ENCODE measurements at regions not wholly inside any gene's neighbourhood (a gene's known extent, or its start where the extent isn't known, plus 50 kb on each side); places are given as distances from the start of the nearest gene placed in this dataset.

GRCh38 chr10:8969853-8970252 lies 915.4 kb downstream of the GATA3 start:
- TF ChIP-seq CTCF (optimal IDR thresholded peaks at IDR 0.05 in 1 of 3, IDR thresholded peaks at IDR 0.05 in 1 of 3, conservative IDR thresholded peaks at IDR 0.05 in 1 of 3; ENCODE audit: extremely low read depth in 1 of 3, insufficient read depth in 2 of 3, low read length in 3 of 3) (no peak), EZH2 (IDR thresholded peaks at IDR 0.05; ENCODE audit: low read length) (no peak)
